SK-MEL-5 (cell line): ENCODE measurements at regions not wholly inside any gene's neighbourhood (a gene's known extent, or its start where the extent isn't known, plus 50 kb on each side); places are given as distances from the start of the nearest gene placed in this dataset.
"Not testable (repeated sequence)": the region's sequence is repeated elsewhere in the genome, so short reads cannot be mapped to it uniquely, and the experiment has no call there.

Source experiments
- DNase-seq: peaks from one replicate; pipeline ENCODE4 v3.0.0-alpha.2; 2016; ENCODE audit warnings: low read depth, low spot score
- in situ Hi-C: cut with HindIII; loops from 2 replicates; pipeline ENCODE4 v1.10.0; 2016; ENCODE audit warnings: low sequenced_read_pairs, high pct_unique_total_duplicates, low pct_unique_long_range_greater_than_20kb

- in situ Hi-C loops, DNase-seq: not testable (repeated sequence)
These were observed 117.0 kb downstream of the SDHAF3 start for GRCh38 chr7:97234494-97234893.

GRCh38 chr7:97246317-97246716 lies 128.8 kb downstream of the SDHAF3 start:
- in situ Hi-C loops, result no loop called here
- no peak for DNase-seq

- in situ Hi-C loops, DNase-seq: not testable (repeated sequence)
These were observed 140.7 kb downstream of the SDHAF3 start for GRCh38 chr7:97258187-97258586.

- DNase-seq, result no peak
- in situ Hi-C loops, result no loop called here
These were observed 152.2 kb downstream of the SDHAF3 start for GRCh38 chr7:97269741-97270140.

GRCh38 chr7:97270280-97270679 lies 152.8 kb downstream of the SDHAF3 start:
- in situ Hi-C loops, result no loop called here
- no peak for DNase-seq

- no peak for DNase-seq
- in situ Hi-C loops, result no loop called here
These were observed 154.1 kb downstream of the SDHAF3 start for GRCh38 chr7:97271619-97272018.

- in situ Hi-C loops, result no loop called here
- DNase-seq, result no peak
These were observed 154.9 kb downstream of the SDHAF3 start for GRCh38 chr7:97272237-97272975.

GRCh38 chr7:97275475-97275874 lies 158.0 kb downstream of the SDHAF3 start:
- DNase-seq, result no peak
- in situ Hi-C loops, result no loop called here

GRCh38 chr7:97280950-97281349 lies 163.5 kb downstream of the SDHAF3 start:
- in situ Hi-C loops, result no loop called here
- no peak for DNase-seq

GRCh38 chr7:97285348-97285747 lies 167.8 kb downstream of the SDHAF3 start:
- no peak for DNase-seq
- in situ Hi-C loops, result no loop called here

- no peak for DNase-seq
- in situ Hi-C loops, result no loop called here
These were observed 175.5 kb downstream of the SDHAF3 start for GRCh38 chr7:97293031-97293430.

- DNase-seq, result no peak
- in situ Hi-C loops, result no loop called here
These were observed 181.1 kb downstream of the SDHAF3 start for GRCh38 chr7:97298561-97298960.

GRCh38 chr7:97305589-97305988 lies 188.1 kb downstream of the SDHAF3 start:
- in situ Hi-C loops, result no loop called here
- no peak for DNase-seq

- in situ Hi-C loops, result no loop called here
- peak; percentile 83 for DNase-seq
These were observed 190.1 kb downstream of the SDHAF3 start for GRCh38 chr7:97307521-97308108.

- DNase-seq, result no peak
- in situ Hi-C loops, result no loop called here
These were observed 196.4 kb downstream of the SDHAF3 start for GRCh38 chr7:97313900-97314299.

- in situ Hi-C loops, result no loop called here
- DNase-seq, result peak; percentile 30
These were observed 200.1 kb downstream of the SDHAF3 start for GRCh38 chr7:97317575-97317974.

- DNase-seq, in situ Hi-C loops: not testable (repeated sequence)
These were observed 212.4 kb downstream of the SDHAF3 start for GRCh38 chr7:97329871-97330270.

- in situ Hi-C loops, result no loop called here
- DNase-seq, result no peak
These were observed 220.4 kb downstream of the SDHAF3 start for GRCh38 chr7:97337849-97338248.

GRCh38 chr7:97342512-97342911 lies 225.0 kb downstream of the SDHAF3 start:
- no peak for DNase-seq
- in situ Hi-C loops, result no loop called here
